OCI-LY7 (cell line): ENCODE measurements at regions not wholly inside any gene's neighbourhood (a gene's known extent, or its start where the extent isn't known, plus 50 kb on each side); places are given as distances from the start of the nearest gene placed in this dataset.

Source experiments
- BruUV-seq: library from RNA; stranded (reverse); fragments of 400-500 nt; replicated peaks from 2 replicates; lab custom pipeline; 2021; lab: Mats Ljungman, UMichigan
- CTCF ChIA-PET: fragments of 300-600 bp; sonication (Branson Sonifier 250); formaldehyde crosslinking; loops from one replicate; lab custom pipeline; 2022; ENCODE audit warnings: antibody characterized with exemption; ENCODE audit not compliant: unreplicated experiment; lab: Charles Lee
- POLR2A ChIA-PET: fragments of 300-600 bp; sonication (Branson Sonifier 250); formaldehyde crosslinking; loops from one replicate; lab custom pipeline; 2022; ENCODE audit warnings: antibody characterized with exemption; lab: Charles Lee
- DNase-seq: peaks from one replicate; pipeline ENCODE4 v3.0.0-alpha.2; 2015; ENCODE audit warnings: low spot score
- H2AFZ ChIP-seq: fragments of 200-600 bp; sonication (generic), shearing (Covaris generic); 2 replicates; pipeline ENCODE4 v1.6.1; 2014; ENCODE audit warnings: mild to moderate bottlenecking, antibody characterized with exemption, low read length, moderate library complexity
- H3K27ac ChIP-seq: fragments of 200-600 bp; sonication (generic); 2 replicates; pipeline ENCODE4 v1.5.1; 2014; ENCODE audit warnings: mixed run types, low read depth, mild to moderate bottlenecking, moderate library complexity, low read length, inconsistent platforms; ENCODE audit not compliant: poor library complexity, severe bottlenecking
- H3K36me3 ChIP-seq: fragments of 200-600 bp; sonication (generic); 2 replicates; pipeline ENCODE4 v1.6.1; 2014; ENCODE audit warnings: mild to moderate bottlenecking, antibody characterized with exemption, low read length, moderate library complexity, mixed read lengths; ENCODE audit not compliant: insufficient read depth
- H3K4me1 ChIP-seq: fragments of 200-600 bp; sonication (generic); 2 replicates; pipeline ENCODE4 v1.5.1; 2014; ENCODE audit warnings: mild to moderate bottlenecking, low read length; ENCODE audit not compliant: insufficient read depth, poor library complexity, severe bottlenecking
- H3K4me2 ChIP-seq: fragments of 200-600 bp; sonication (generic); 2 replicates; pipeline ENCODE4 v1.6.1; 2014; ENCODE audit warnings: mild to moderate bottlenecking, low read length
- H3K4me3 ChIP-seq: fragments of 200-600 bp; sonication (generic); 2 replicates; pipeline ENCODE4 v1.5.1; 2014; ENCODE audit warnings: mild to moderate bottlenecking, low read depth, low read length; ENCODE audit not compliant: poor library complexity, severe bottlenecking
- H3K79me2 ChIP-seq: fragments of 200-600 bp; sonication (generic); 2 replicates; pipeline ENCODE4 v1.6.1; 2016; ENCODE audit warnings: low read depth, mild to moderate bottlenecking, low read length, moderate library complexity, mixed read lengths; ENCODE audit not compliant: insufficient read depth
- H3K9me2 ChIP-seq: fragments of 200-600 bp; sonication (generic); 2 replicates; pipeline ENCODE4 v1.6.1; 2016; ENCODE audit warnings: mild to moderate bottlenecking, low read length, mixed read lengths; ENCODE audit not compliant: insufficient read depth
- H3K9me3 ChIP-seq: fragments of 200-600 bp; sonication (generic); 2 replicates; pipeline ENCODE4 v1.6.1; 2014; ENCODE audit warnings: mild to moderate bottlenecking, mixed run types, low read length, mixed read lengths
- H4K20me1 ChIP-seq: fragments of 200-600 bp; sonication (generic); 2 replicates; pipeline ENCODE4 v1.6.1; 2014; ENCODE audit warnings: mild to moderate bottlenecking, antibody characterized with exemption, low read length, moderate library complexity, mixed read lengths; ENCODE audit not compliant: insufficient read depth
- CTCF ChIP-seq: fragments of 200-600 bp; sonication (generic); conservative IDR thresholded peaks from 2 replicates; pipeline ENCODE4 v1.5.1; 2014; ENCODE audit warnings: mild to moderate bottlenecking, antibody characterized with exemption, low read length, moderate library complexity, mixed read lengths
- EZH2phosphoT487 ChIP-seq: fragments of 200-600 bp; sonication (generic); IDR thresholded peaks from 2 replicates; pipeline ENCODE4 v1.6.1; 2018; ENCODE audit warnings: low read depth, borderline replicate concordance, mild to moderate bottlenecking, mixed run types, antibody characterized with exemption, low read length, moderate library complexity, mixed read lengths
- intact Hi-C: fragments of 100-400 bp; cut with micrococcal nuclease; formaldehyde crosslinking; loops from one replicate; pipeline ENCODE4 v1.10.0; 2022; ENCODE audit not compliant: unreplicated experiment

DNA sequence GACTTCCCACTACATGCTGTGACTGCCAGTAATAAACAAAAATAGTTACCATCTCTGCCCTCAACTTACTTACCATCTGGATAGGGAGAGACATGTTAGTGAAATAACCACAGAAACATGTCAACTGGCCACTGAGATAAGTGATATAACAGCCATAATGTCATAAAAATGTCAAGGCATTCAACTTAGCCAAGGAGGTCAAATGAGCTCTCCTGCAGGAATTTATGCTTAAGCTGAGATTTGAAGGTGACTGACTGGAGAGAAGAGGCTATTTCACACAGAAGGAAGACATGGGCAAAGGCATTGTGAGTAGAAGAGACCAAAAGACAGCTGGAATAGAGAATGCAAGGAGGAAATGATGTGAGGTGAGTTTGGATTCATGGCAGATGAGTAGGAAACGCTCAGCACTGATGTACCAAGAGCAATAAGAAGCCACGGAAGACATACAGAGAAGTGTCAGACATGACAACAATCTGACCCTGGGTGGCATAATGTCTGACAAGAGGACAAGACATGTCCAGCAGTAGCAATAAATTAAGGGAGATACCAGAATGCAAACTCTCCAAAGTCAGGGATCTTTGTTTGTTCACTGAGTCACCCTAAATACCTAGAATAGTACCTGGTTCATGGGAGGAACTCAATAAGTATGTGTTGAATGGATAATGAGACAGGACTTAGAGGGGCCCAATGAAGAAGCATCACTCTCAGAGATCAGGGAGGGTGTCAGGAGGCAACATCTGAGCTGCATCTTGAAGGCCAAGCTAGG is 318.8 kb downstream of the ACTL7B start:
- Histone ChIP-seq H2AFZ (no peak overlapping the region), H3K9me2 (no peaks in the 10 kb centered on the region), H3K4me3 (no peak overlapping the region), H3K4me2 (no peak overlapping the region), H3K36me3 (no peaks in the 10 kb centered on the region), H3K4me1 (no peaks in the 10 kb centered on the region), H3K79me2 (no peaks in the 10 kb centered on the region), H3K9me3 (no peaks in the 10 kb centered on the region), H3K27ac (no peak overlapping the region), H4K20me1 (no peaks in the 10 kb centered on the region)
- BruUV-seq: no TSS peak
- TF ChIP-seq CTCF (no peak), EZH2phosphoT487 (no peak)
- CTCF ChIA-PET: interaction anchor here (1.7 kb wide), 1 partner anchor 1114 kb away, joined by 3 read pairs; no protein-coding TSS in a partner anchor
- POLR2A ChIA-PET: interaction anchor here (0.6 kb wide), 1 partner anchor 62 kb away, joined by 3 read pairs; no protein-coding TSS in a partner anchor
- intact Hi-C loops: no loop called here
- DNase-seq: no peak

- POLR2A ChIA-PET: no interaction called here
- Histone ChIP-seq H2AFZ (no peak overlapping the region), H3K4me1 (no peaks in the 10 kb centered on the region), H3K4me3 (no peak overlapping the region), H3K9me2 (no peaks in the 10 kb centered on the region), H3K79me2 (no peaks in the 10 kb centered on the region), H3K36me3 (no peaks in the 10 kb centered on the region), H4K20me1 (no peaks in the 10 kb centered on the region), H3K9me3 (no peaks in the 10 kb centered on the region), H3K4me2 (no peak overlapping the region), H3K27ac (no peak overlapping the region)
- no TSS peak for BruUV-seq
- intact Hi-C loops: no loop called here
- DNase-seq: peak; percentile 7
- TF ChIP-seq EZH2phosphoT487 (no peak), CTCF (peak; percentile 71)
- CTCF ChIA-PET: interaction anchor here (1.7 kb wide), 1 partner anchor 1112 kb away, joined by 3 read pairs; no protein-coding TSS in a partner anchor
Measured at GRCh38 chr9:108535526-108535925, 320.3 kb downstream of the ACTL7B start.

GRCh38 chr9:108534741-108535140 is 321.0 kb downstream of the ACTL7B start:
- TF ChIP-seq EZH2phosphoT487: no peak
- no peak for TF ChIP-seq CTCF
- intact Hi-C loops: no loop called here
- H3K36me3 ChIP-seq: no peaks in the 10 kb centered on the region
- no peaks in the 10 kb centered on the region for H4K20me1 ChIP-seq
- no peak for DNase-seq
- no peak overlapping the region for H3K4me2 ChIP-seq
- H3K4me1 ChIP-seq: no peaks in the 10 kb centered on the region
- no peaks in the 10 kb centered on the region for H3K9me3 ChIP-seq
- no peak overlapping the region for H2AFZ ChIP-seq
- H3K9me2 ChIP-seq: no peaks in the 10 kb centered on the region
- BruUV-seq: no TSS peak
- ChIA-PET POLR2A (no interaction called here), CTCF (no interaction called here)
- H3K79me2 ChIP-seq: no peaks in the 10 kb centered on the region
- no peak overlapping the region for H3K4me3 ChIP-seq
- H3K27ac ChIP-seq: no peak overlapping the region
